ENCODE measurements at regions not wholly inside any gene's neighbourhood (a gene's known extent, or its start where the extent isn't known, plus 50 kb on each side); places are given as distances from the start of the nearest gene placed in this dataset.

DNA sequence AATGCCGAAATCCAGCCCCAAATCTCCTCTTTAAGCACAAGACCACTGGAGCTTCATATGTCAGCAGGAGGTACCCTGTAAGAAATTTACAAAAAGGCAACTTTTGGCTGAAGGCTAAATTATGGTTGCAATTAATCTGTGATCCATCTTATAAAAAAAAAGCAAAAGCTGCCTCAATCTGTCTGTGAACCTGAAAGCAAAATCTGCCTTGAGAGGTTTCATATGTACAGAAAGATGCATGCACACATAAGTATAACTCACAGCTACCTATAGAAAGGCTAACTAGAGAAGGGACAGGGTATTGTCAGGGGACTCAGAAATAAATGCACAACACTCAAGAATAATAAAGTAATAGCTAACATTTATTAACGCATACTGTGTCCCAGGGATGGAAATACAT is 964.2 kb upstream of the ADGRL2 start:
- no peak for DNase-seq (ENCODE audit: low read depth in 2 of 2)

DNA sequence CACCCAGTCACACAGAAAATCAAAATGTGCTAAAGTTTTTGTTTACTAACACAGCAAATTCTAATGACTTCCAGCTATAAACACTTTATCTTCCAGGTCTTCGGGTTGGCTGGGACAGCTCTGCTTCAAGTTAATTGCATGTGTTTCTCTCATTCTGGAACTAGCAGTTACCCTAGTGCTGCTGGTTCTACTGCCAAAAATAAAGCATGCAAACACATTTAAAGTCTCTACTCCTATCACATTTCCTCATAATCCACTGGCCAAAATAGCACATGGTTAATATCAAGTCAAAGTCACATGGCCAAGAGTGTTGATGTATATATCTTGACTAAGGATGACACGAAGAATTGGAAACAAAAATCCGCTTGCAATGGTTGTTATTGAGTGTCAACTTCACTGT is 973.1 kb upstream of the ADGRL2 start:
- no peak for DNase-seq (ENCODE audit: low read depth in 2 of 2)

DNA sequence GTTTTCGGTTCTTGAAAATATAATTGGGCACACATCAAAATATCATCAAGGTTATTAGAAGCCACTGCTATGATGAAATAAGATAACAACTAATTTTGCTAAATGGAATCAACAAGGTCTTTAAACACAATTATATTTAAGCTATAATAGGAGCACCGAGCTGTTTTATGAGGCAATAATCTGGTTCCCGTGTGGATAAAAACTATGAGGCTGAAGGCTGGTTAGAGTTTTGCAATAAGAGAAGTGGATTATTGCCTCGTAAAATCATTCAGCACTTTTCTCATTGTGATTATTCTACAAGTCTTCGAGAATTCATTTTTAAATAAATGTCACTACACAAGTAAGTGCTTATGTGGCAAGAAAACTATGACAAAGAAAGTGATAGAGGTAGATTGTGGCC is 975.7 kb upstream of the ADGRL2 start:
- DNase-seq (ENCODE audit: low read depth in 2 of 2), result no peak

DNA sequence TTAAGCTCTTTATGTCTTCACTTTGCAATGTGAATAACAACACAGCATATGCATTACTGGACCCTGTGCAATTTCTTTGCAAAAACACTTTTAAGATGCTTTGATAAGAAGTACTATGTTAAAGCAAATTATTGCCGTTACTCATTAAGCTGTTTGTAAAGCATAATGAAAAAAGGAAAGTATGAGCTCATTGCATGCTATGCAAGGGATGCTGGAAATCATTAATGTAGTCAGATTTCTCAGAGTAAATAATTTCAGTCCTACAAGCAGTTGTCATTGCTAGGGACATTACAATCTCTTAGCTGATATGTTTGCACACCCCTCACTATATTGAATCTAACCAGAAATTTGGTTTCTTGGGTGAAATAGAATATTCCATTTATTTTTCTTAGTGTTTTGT is 982.5 kb upstream of the ADGRL2 start:
- DNase-seq (ENCODE audit: low read depth in 2 of 2), result no peak

DNA sequence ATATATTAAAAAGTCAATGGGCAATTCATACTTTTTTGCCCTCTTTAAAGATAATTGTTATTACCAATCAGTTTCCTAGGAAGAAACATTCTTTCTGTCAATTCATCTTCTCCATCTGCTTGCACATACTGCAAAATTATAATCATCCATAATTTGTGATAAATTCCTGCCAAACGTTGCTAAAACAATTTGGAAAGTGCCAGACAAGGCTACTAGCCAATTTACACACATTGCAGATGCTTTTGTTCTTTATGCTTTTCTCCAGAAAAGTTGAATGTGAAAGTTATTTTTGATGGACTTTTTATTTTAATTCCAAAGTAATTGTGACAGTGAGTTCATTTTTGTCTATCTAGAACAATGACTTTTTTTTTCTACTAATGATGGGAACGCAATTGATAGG is 992.8 kb upstream of the ADGRL2 start:
- DNase-seq (ENCODE audit: low read depth in 2 of 2), result no peak

DNA sequence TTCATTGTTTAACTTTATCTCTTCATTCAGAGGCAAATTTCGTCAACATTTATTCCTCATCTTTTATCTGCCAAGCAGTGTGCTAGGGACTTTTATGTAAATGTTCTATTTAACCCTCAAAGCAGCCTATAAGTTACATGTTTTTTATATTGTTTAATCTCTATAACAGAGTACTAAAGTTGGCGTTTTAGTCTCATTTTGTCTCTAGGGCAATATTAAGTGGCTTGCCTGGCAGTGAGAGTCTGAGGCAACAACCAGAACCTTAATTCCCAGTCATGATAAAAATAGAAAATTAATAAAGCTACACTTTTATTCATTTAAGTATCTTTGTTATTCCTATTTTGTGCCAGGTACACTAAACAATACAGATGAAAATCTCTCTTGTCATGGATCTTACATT is 994.3 kb upstream of the ADGRL2 start:
- DNase-seq (ENCODE audit: low read depth in 2 of 2), result no peak

DNA sequence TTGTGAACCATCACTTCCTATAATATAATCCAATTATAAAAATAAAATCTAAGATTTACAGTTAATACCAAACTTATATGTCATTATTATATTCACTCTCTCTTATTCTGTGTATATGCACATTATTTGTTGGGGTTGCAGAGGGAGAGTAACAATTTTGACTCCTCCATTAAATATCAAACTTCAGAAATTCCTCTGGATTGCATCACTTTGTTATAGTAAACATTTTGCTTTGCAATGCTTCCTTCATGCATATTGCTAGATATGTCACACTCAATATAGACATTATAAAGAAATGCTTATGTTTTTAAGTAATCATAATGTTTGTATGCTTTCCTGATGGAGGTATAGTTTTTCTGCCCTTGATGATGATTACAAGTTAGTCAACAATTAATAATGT is 999.0 kb upstream of the ADGRL2 start:
- DNase-seq (ENCODE audit: low read depth in 2 of 2), result no peak

DNA sequence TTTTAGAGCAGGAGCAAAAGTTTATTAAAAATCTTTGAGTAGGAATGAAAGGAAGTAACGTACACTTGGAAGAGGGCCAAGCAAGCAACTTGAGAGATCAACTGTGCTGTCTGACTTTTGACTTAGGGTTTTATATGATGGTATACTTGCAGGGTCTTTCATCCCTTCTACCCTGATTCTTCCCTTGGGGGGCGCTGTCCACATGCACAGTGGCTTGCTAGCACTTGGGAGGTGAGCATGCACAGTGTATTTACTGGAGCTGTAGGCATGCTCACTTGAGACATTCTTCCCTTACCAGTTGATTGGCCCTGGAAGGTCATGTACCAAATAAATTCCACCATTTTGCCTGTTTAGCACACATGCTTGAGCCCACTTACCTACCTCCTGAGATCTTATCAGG is 1001.3 kb upstream of the ADGRL2 start:
- no peak for DNase-seq (ENCODE audit: low read depth in 2 of 2)

DNA sequence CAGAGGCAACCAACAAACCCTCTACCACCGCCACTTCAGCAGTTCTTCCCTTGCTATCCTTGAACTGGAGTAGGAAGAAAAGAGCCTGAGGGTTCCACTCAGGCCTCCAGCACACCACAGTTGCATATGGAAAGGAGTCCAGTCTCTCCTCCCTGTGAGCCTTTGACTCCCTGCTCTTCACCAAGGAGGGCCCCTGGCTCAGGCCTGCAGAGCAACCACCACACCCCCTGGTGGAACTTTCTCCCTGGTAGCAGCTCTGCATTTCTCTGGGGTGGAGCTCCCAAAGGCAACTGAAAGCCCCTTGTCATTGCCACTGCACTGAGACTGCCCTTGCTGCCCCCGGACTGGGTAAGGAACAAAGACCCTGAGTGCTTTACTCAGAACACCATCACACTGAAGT is 1021.5 kb upstream of the ADGRL2 start:
- no peak for DNase-seq (ENCODE audit: low read depth in 2 of 2)

DNA sequence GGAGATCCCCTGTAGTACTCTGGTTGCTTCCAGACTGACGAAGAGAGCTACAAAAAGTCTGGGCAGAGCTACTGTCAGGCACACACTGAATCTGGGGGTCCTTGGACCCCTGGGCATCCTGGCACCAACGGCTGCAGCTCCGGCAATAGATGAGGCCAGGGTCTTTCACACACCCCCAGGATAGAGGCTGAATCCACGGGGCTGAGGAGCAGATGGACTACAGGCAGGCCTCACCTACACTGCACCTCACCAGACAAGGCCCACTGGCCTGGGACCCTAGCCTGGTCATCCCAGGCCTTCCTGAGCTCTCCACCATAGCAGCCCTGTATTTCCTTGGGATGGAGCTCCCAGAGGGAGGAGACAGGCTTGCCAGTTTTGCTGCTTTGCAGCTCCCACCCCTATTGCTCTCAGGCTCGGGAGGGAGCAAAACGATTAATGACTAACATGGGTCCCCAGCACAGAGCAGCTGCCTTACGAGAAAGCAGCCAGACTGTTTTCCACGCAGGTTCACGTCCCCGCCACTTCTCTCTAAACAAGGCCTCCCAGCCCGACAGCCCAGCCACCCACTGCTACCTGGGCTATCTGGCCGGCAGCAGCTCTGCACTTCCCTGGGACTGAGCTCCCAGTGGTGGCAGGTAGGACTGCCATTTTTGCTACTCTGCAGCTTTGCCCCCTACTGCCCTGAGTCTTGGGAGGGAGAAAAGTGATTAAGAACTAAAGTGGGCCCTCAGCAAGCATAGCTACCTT is 1022.5 kb upstream of the ADGRL2 start:
- DNase-seq (ENCODE audit: low read depth in 2 of 2), result no peak

DNA sequence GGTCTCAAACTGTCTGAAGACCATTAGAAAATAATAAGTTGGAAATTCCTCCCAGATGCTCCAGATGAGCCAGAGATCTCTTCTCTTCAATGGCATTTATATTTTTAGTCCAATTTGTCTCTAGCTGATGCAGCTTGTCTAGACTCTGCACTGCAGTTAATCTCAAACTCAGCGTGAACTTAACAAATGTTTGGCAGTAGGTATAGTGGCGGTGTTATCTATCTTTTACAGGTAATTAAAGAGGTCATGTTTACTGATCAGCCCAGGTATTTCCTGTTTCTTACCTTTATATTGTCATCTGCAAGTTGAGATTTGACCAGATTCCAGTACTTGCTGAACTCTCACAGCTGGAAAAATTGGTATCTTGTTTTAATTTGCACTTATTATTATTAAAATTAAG is 1024.5 kb upstream of the ADGRL2 start:
- no peak for DNase-seq (ENCODE audit: low read depth in 2 of 2)

DNA sequence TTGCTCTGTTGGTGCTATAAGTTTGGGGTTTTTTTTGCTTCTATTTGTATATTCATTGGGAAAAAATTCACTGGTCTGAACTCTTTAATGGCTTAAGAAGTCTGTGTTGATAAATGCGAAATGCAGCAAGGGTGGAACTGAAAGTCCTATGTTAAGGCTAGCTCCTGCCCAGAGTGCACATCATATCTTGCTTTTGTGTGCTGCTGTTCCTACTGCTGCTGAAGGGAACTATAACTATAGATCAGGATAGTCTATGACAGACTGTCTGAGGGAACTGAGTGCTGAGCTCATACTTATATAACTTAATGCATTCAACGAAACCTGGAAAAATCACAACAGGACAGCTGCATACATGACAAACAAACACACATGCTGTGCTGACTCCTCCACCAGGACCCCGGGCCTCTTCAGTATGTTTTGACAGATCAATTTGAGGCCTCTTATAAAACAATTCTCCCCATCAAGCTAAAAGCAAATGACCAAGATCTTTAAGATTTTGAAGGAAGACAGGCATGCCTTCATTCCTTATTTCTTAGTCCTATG is 1031.5 kb upstream of the ADGRL2 start:
- no peak for DNase-seq (ENCODE audit: low read depth in 2 of 2)

DNA sequence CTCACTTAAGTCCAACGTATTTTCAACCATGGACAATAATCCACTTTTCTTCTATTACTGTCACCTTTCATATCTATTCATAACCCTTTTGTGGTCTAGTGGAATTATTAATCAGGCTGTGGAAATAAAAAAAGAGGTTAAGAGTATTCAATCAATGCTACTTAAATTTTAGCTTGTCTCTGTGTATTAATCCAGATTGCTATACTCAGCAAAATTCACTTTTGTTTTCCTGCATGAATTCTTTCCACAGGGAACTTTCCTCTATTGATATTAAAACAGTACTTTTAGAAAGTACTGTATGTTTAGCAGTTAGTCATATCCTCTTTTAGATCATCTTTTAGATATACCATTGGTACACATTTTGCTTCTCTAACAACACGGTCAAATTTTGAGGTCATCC is 1033.0 kb upstream of the ADGRL2 start:
- no peak for DNase-seq (ENCODE audit: low read depth in 2 of 2)

DNA sequence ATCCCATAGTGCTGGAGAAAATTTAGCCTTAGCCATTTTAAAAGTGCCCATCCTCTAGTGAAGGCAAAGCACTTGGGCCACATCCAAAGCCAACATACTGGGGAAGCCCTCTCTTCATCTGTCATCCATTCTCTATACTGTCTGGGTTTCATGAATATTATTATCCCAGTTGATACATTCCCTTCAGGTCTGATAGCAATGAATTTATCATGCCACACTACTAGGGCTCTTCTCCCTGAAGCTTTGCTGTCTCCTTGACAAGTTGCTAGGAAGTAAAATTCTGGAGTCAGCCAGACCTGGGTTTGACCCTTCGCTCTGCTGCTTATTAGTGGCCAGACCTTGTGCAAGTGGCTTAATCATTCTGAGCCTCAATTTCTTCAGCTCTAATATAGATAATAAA is 1041.4 kb upstream of the ADGRL2 start:
- no peak for DNase-seq (ENCODE audit: low read depth in 2 of 2)

DNA sequence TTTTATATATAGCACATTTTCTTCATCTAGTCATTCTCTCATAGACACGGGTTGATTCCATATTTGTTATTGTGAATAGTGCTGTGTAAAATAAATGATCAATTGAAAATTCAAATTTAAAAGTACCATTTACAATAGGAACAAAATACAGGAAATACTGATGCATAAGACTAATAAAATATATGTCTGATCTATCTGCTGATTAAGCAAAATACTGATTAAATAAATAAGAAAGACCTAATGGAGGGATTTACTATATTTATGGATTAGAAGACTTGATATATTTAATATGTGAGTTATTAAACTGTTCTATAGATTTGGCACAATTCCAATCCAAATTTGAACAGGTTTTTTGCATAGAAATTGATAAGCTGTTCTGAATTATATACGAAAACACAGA is 1044.8 kb upstream of the ADGRL2 start:
- no peak for DNase-seq (ENCODE audit: low read depth in 2 of 2)

DNA sequence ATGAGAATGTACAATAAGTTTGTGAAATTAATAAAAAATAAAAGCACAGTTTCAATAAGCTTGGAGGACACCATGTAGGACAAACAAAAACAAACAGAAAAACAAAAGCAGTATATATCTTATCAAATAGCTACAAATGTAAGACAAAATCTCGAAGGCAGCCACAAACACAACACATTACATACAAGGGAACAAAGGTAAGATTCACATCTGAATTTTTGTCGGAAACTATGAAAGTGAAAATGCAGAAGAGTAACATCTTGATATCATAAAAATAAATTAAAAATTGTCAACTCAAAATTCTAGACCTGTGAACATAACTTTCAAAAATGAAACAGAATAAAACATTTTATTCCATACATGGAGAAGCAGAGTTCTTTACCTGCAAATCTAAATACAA is 1049.5 kb upstream of the ADGRL2 start:
- no peak for DNase-seq (ENCODE audit: low read depth in 2 of 2)

DNA sequence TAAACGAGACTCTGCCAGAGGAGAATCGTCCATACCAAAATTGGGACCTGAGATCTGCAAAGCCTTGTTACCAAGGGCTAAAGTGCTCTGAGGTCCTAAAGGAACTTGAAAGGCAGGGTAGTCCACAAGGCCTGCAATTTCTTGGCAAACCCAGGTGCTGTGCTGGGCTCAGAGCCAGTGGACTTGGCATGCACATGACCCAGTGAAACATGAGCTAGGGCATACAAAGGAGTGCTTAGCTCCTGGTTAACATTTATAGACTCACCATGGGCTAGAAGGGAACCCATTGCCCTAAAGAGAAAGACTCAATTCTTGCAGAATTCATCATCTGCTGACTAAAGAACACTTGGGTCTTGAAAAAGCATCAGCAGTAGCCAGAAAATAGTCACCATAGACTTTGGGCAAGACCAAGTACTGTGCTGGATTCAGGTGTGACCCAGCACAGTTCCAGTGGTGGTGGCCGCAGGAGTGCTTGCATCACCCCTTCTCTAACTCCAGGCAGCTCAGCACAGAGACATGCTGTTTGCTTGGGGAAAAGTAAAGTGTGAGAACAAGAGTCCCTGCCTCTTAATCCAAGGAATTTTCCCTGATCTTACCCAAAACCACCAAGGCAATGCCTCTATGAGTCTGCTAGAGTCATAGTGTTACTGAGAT is 1069.4 kb upstream of the ADGRL2 start:
- DNase-seq (ENCODE audit: low read depth in 2 of 2), result no peak

DNA sequence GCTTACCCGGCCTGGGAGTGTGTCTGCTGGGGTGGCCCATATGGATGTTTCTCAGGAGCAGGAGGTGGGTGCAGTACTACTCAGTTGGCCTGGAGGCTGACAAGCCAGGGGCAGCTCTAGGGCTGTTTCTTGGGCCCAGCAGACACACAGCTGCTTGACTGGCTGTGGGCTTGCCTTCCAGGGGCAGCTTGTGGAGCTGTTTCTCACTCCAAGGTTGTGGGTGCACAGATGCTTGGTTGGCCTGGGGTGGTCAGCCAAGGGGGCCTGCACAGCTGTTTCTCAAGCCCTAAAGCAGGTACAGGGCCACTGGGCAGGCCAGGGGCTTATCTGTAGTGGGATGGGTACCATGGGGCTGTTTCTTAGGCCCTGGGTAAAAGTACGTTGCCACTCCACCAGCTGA is 1078.1 kb upstream of the ADGRL2 start:
- no peak for DNase-seq (ENCODE audit: low read depth in 2 of 2)

DNA sequence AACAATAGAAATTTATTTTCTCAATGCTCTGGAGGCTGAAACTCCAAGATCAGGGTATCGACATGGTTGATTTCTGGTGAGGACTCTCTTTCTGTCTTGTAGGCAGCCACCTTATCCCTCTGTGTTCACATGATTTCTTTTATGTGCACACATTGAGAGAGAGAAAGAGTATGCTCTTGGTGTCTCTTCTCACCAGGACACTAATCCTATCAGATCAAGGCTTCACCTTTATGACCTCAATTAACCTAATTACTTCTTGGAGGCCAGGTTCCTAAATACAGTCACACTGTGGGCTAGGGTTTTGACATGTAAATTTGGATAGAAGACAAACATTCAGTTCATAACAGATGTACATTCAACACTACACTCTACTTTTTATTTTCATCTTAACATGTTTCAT is 1094.2 kb upstream of the ADGRL2 start:
- no peak for DNase-seq (ENCODE audit: low read depth in 2 of 2)

DNA sequence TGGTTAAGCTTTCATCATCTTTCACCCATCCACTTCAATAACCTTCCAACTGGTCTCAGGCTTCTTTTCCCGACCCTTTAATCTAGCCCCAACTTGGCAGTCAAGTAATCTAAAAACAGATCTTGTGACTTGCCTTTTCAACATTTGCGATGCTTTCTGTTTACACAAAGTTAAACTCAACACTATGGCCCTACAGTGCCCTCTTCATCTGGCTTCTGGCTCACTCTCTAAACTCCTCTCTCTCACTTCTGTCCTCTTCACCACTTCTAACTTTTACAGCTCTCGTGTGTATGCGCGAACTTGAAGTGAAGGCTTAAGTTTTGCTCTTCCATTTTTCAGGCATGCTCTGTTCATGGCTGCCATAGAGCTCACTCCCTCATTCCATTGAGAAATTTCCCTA is 1122.3 kb upstream of the ADGRL2 start:
- no peak for DNase-seq (ENCODE audit: low read depth in 2 of 2)

DNA sequence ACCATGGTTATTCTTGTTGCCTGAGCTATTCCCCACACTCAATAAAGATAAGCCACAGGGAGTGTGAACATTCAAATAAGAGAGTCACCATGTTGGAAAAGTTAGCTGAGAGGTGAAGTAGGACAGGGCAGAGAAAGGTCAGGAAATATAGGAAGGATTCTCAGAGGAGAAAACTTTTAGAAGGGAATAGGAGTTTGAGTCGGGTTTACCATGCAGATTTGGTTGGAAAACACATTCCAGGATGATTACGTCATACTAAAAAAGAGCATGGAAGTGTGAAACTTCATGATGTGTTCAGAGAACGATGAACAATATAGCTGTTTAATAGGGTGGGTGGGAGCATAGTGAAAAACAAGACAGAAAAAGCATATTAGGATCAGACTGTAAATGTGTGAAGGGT is 1125.3 kb upstream of the ADGRL2 start:
- no peak for DNase-seq (ENCODE audit: low read depth in 2 of 2)

DNA sequence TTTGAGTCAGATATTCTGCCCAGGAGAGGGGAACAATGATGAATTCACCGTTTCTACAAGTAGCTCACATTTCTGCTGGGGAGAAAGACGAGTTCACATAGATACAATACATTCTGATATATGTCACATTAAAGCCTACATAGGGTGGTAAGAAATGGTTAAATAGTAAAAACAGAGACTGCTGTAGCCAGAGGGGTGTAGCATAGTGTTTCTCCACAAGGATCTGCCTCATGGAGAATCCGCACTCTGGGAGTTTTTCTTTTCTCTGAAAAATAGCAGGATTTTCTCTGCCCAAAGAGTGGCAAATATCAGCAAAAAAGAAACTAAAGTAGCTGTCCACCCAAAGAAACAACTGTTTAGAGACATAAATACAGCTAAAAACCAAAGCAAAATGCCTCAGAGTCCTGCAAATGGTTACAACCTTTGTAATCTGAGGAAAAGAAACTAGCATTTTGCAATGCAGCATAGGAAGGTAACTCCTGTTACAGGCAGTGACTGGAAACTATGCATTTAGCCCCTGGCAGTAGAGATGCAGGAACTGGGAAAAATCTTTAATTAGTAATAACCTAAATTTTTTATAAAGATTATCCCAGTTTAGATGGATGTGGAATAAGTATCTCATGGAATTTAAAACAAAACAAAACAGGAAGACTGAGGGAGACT is 1126.7 kb upstream of the ADGRL2 start:
- no peak for DNase-seq (ENCODE audit: low read depth in 2 of 2)

DNA sequence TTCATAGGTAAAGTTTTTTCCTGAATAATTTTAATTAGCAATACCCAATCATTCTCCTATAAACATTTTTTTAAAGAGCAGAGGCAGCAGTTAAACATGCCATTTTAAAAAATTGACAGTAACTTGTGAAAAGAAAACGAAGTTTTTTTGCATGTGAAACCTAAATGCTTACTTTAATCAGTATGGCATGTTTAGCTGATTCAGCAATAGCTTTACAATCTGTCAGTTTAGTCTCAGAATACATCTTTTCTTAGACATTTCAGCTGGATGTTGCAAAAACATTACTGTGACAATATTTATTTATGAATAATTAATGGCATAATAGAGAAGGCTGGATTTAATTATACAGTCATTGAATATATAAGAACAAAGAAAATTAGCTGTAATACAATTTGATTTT is 1132.4 kb upstream of the ADGRL2 start:
- no peak for DNase-seq (ENCODE audit: low read depth in 2 of 2)

Data from lung microvascular endothelial cell (primary cell).